Uterus (tissue), 3 donors: ENCODE measurements at regions not wholly inside any gene's neighbourhood (a gene's known extent, or its start where the extent isn't known, plus 50 kb on each side); places are given as distances from the start of the nearest gene placed in this dataset.

Experiments
- DNase-seq, 2 donors: peaks; one replicate each; pipeline ENCODE4 v3.0.0-alpha.2; 2019 to 2020
- H3K27ac ChIP-seq, 2 donors: fragments of 200-600 bp; sonication (generic); 1 replicate in 1 of 2; 2 replicates in 1 of 2; pipeline ENCODE4 v1.5.1; 2016 to 2018
- H3K27me3 ChIP-seq, 2 donors: fragments of 200-600 bp; sonication (generic); one replicate each; pipeline ENCODE4 v1.5.1; 2018 to 2019; ENCODE audit warnings: control low read depth in 1 of 2
- H3K36me3 ChIP-seq, 2 donors: fragments of 200-600 bp; sonication (generic); one replicate each; pipeline ENCODE4 v1.5.1; 2019; ENCODE audit warnings: control low read depth in 1 of 2
- H3K4me1 ChIP-seq, 2 donors: fragments of 200-600 bp; sonication (generic); one replicate each; pipeline ENCODE4 v1.5.1; 2018 to 2019; ENCODE audit warnings: control low read depth in 1 of 2
- H3K4me3 ChIP-seq, 2 donors: fragments of 200-600 bp; sonication (generic); 1 replicate in 1 of 2; 2 replicates in 1 of 2; pipeline ENCODE4 v1.5.1; 2018 to 2019; ENCODE audit warnings: mild to moderate bottlenecking in 1 of 2
- H3K9me3 ChIP-seq, 2 donors: fragments of 200-600 bp; sonication (generic); one replicate each; pipeline ENCODE4 v1.5.1; 2019; ENCODE audit warnings: control low read depth in 1 of 2
- CTCF ChIP-seq, 4 experiments: fragments of 200-600 bp in 2 of 4; fragments of 450-650 bp in 2 of 4; sonication (generic) in 2 of 4; IDR thresholded peaks; one replicate each; pipeline ENCODE4 v1.5.1; 2016 to 2019; ENCODE audit warnings: antibody characterized with exemption in 4 of 4, mild to moderate bottlenecking in 2 of 4, moderate library complexity in 1 of 4
- POLR2A ChIP-seq, 2 donors: fragments of 450-650 bp; IDR thresholded peaks; one replicate each; pipeline ENCODE4 v1.6.1; 2016; ENCODE audit warnings: antibody characterized with exemption in 2 of 2, mild to moderate bottlenecking in 1 of 2, moderate library complexity in 1 of 2
- intact Hi-C: fragments of 100-400 bp; cut with DNase I; formaldehyde crosslinking; loops from one replicate; pipeline ENCODE4 v1.15.1; 2023; ENCODE audit warnings: low total_unique reads
- donor health status: DM: yes; HTN: yes; CAD: no.

DNA sequence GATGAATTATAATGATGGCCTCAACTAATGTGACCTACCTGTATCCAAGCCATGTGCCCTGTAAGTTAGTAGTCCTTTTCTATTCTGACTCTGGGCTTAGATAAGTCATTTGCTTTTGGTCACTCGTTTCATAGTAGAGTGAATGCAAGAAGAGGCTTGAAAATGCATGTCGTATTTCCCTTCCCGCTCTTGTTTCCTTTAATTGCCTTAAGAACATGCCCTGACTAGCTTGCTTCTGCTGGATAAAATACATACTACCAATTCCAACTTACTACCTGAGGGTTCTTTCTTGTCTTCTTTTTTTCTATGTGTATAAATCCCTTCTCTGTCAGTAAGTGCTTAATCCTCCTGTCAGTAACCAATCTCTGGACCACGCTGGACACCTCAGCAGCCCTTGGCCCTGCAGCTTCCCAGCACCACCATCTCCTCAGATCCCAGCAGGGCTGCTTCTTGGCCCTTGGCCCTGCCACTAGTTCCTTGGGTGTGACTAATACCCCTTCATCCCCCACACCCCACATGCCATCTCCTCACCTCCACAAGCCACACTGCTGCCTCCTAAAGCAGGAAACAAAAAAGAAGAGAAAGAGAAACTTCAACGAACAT lies 771.7 kb downstream of the IGSF11 start:
- no peaks in the 10 kb centered on the region for H3K27me3 ChIP-seq
- no peak for TF ChIP-seq CTCF (IDR thresholded peaks at IDR 0.05)
- no peak for TF ChIP-seq POLR2A (IDR thresholded peaks at IDR 0.05)
- no peak overlapping the region for H3K4me3 ChIP-seq
- no peak for DNase-seq
- no peak overlapping the region for H3K27ac ChIP-seq
- intact Hi-C loops, result no loop called here
- no peaks in the 10 kb centered on the region for H3K36me3 ChIP-seq
- H3K4me1 ChIP-seq, result no peaks in the 10 kb centered on the region
- no peaks in the 10 kb centered on the region for H3K9me3 ChIP-seq

DNA sequence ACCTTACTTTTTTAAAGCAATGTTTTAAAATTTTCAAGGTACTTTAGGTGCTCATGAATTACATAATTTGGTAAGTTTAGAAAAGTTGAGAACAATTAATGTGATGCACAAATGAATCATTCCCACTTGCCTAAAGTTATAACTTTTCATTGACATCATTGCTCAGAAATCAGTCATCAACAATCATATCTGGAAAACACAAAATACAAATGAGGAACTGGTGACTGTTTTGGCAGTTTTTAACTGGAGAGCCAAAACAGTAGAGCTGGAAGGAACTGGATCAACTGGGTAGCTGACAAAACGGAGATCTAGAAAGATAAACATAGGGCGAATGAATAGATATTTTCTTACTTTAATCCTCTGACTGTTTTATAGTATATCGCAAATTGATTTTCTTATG lies 767.1 kb downstream of the IGSF11 start:
- TF ChIP-seq CTCF (IDR thresholded peaks at IDR 0.05) (no peak), POLR2A (IDR thresholded peaks at IDR 0.05) (no peak)
- Histone ChIP-seq H3K4me1 (no peaks in the 10 kb centered on the region), H3K9me3 (no peaks in the 10 kb centered on the region), H3K4me3 (no peak overlapping the region), H3K27me3 (no peaks in the 10 kb centered on the region), H3K27ac (no peak overlapping the region), H3K36me3 (no peaks in the 10 kb centered on the region)
- intact Hi-C loops, result no loop called here
- no peak for DNase-seq

- no peaks in the 10 kb centered on the region for H3K27me3 ChIP-seq
- DNase-seq, result no peak
- intact Hi-C loops, result no loop called here
Measured at GRCh38 chr3:118269537-118270125, 765.0 kb downstream of the IGSF11 start.

DNA sequence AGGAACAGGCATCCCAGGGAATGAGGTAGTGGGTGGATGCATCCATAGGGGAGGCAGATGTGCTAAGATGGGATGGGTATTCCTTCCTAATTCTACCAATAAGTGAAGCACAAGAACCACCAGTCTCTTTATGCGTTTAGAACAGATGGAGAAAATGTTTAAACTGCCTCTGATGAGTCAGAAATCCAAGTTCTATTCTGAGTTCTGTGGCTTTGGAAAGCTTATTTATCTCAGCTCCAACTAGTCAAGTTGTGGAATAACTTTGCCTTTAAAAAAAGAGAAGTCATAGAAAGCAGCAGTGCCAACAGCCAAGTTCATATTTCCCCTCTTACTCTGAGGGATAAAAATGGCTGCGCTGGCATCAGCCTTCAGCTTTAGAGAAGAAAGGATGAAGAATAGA lies 761.7 kb downstream of the IGSF11 start:
- DNase-seq, result no peak
- Histone ChIP-seq H3K27me3 (no peaks in the 10 kb centered on the region), H3K36me3 (no peaks in the 10 kb centered on the region), H3K4me1 (no peaks in the 10 kb centered on the region), H3K9me3 (no peaks in the 10 kb centered on the region), H3K4me3 (no peak overlapping the region), H3K27ac (no peak overlapping the region)
- intact Hi-C loops, result no loop called here
- TF ChIP-seq CTCF (IDR thresholded peaks at IDR 0.05) (no peak), POLR2A (IDR thresholded peaks at IDR 0.05) (no peak)

More at GRCh38 chr3:118269537-118270125, 765.0 kb downstream of the IGSF11 start:
- Histone ChIP-seq H3K4me3 (no peak overlapping the region), H3K27ac (no peak overlapping the region), H3K36me3 (no peaks in the 10 kb centered on the region), H3K9me3 (no peaks in the 10 kb centered on the region), H3K4me1 (no peaks in the 10 kb centered on the region)
- TF ChIP-seq CTCF (IDR thresholded peaks at IDR 0.05) (no peak), POLR2A (IDR thresholded peaks at IDR 0.05) (no peak)

DNA sequence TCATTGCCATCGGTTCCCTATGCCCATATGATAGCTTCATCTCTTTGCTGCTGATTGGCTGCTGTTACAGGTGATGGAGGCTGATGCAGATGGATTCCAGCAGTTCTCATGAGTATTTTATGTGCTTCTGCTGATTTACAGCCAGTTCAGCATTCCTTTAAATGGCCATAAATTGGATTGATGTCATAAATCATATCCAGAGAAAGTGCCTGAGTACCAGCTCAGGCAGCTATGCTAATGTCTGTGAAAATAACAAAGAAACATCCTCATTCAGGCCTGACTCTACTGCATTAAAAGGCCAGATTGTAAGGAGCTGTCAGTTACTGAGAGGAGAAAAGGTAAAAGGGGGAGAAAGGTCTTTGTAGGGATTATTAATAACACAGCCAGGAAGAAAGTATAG lies 756.8 kb downstream of the IGSF11 start:
- Histone ChIP-seq H3K27ac (no peak overlapping the region), H3K4me3 (no peak overlapping the region), H3K4me1 (no peaks in the 10 kb centered on the region), H3K27me3 (no peaks in the 10 kb centered on the region), H3K36me3 (no peaks in the 10 kb centered on the region), H3K9me3 (no peaks in the 10 kb centered on the region)
- no peak for DNase-seq
- TF ChIP-seq POLR2A (IDR thresholded peaks at IDR 0.05) (no peak), CTCF (IDR thresholded peaks at IDR 0.05) (no peak)
- intact Hi-C loops, result no loop called here
